Heart right ventricle (tissue), 16 donors: ENCODE measurements at regions not wholly inside any gene's neighbourhood (a gene's known extent, or its start where the extent isn't known, plus 50 kb on each side); places are given as distances from the start of the nearest gene placed in this dataset.

Source experiments
- ATAC-seq, 8 donors: fragments of 200-7000 bp; cut with Tn5 transposase; one replicate each; pipeline ENCODE4 v1.9.1; 2020; ENCODE audit warnings: mild to moderate bottlenecking in 8 of 8, moderate library complexity in 8 of 8, moderate number of reproducible peaks in 1 of 8
- DNase-seq, 2 donors: peaks; one replicate each; pipeline ENCODE4 v3.0.0-alpha.2; 2020
- H3K27ac ChIP-seq, 10 donors: fragments of 200-600 bp; sonication (generic) in 2 of 10; one replicate each; pipeline versions ENCODE4 v1.5.0 to v1.8.0; 2020 to 2022; ENCODE audit warnings: mild to moderate bottlenecking in 3 of 10
- H3K27me3 ChIP-seq, 7 donors: fragments of 200-600 bp; one replicate each; pipeline ENCODE4 v1.8.0; 2021 to 2022; ENCODE audit warnings: mild to moderate bottlenecking in 2 of 7
- H3K36me3 ChIP-seq, 9 donors: fragments of 200-600 bp; sonication (generic) in 1 of 9; one replicate each; pipeline versions ENCODE4 v1.5.0 to v1.8.0; 2020 to 2022; ENCODE audit warnings: mild to moderate bottlenecking in 2 of 9
- H3K4me1 ChIP-seq, 9 donors: fragments of 200-600 bp; sonication (generic) in 1 of 9; one replicate each; pipeline versions ENCODE4 v1.5.0 to v1.8.0; 2020 to 2022; ENCODE audit warnings: mild to moderate bottlenecking in 4 of 9
- H3K4me3 ChIP-seq, 10 donors: fragments of 200-600 bp; sonication (generic) in 2 of 10; one replicate each; pipeline versions ENCODE4 v1.5.0 to v1.8.0; 2020 to 2022; ENCODE audit warnings: mild to moderate bottlenecking in 7 of 10, moderate library complexity in 2 of 10
- H3K9me3 ChIP-seq, 11 donors: fragments of 200-600 bp in 10 of 11; sonication (generic) in 2 of 11; one replicate each; pipeline versions ENCODE4 v1.5.0 to v1.8.0; 2013 to 2022; ENCODE audit warnings: mild to moderate bottlenecking in 2 of 11, control low read depth in 1 of 11, moderate library complexity in 1 of 11
- CTCF ChIP-seq, 9 donors: fragments of 200-600 bp; sonication (generic) in 2 of 9; IDR thresholded peaks; one replicate each; pipeline versions ENCODE4 v1.5.0 to v1.8.0; 2021 to 2022; ENCODE audit warnings: antibody characterized with exemption in 9 of 9, mild to moderate bottlenecking in 5 of 9, moderate library complexity in 1 of 9
- WGBS, 2 donors: extraction: QIAGEN DNeasy Blood & Tissue Kit; methylation state at CpG; one replicate each; pipeline ENCODE4 v1.1.7; 2013; ENCODE audit warnings: inconsistent platforms in 1 of 2; 5-methylcytosine and 5-hydroxymethylcytosine counted together
- intact Hi-C, 10 donors: fragments of 100-400 bp; cut with DNase I; formaldehyde crosslinking; loops; one replicate each; pipeline versions ENCODE4 v1.11.1 to v1.14.2; 2022
- donor health status: Arrhythmogenic right ventricular cardiomyopathy.
- donor health status: ischemic (EF 13 %, LVEDD 7.1; RV severe dilation, severe dysfunction).
- donor health status: healthy with polysubstance abuse.
- donor health status: DM: no; HTN: yes; CAD: no.
- donor health status: DM: no; HTN: no; CAD: no.
- donor health status: ischemic (EF 25% LVEDD 6.9; RV normal size, moderate dysfunction).
- donor health status: ischemic (EF 25% LVEDD 5.7; RV mildly dilated, moderate dysfunction).
- donor health status: healthy.
- donor health status: DM: yes; HTN: yes; CAD: no.
- donor health status: Ischemic cardiomyopathy.
- donor health status: ischemic (EF 35%, LVEDD 5.7; RV mildly dilated, moderate dysfunction).
- donor health status: nonischemic (EF 11% LVEDD 7.7; RV severe dilation, severe dysfunction).
- donor health status: DM: yes; HTN: yes; CAD: no.
- donor health status: PGD.
- donor health status: ischemic (EF 29% LVEDD 5.4; RV normal size, mild dysfunction).
- donor health status: nonischemic (EF 23%, LVEDD 6.1; RV moderate dilation, normal function).

- H3K9me3 ChIP-seq, result no peaks in the 10 kb centered on the region
- no peak overlapping the region for H3K4me3 ChIP-seq
- H3K27ac ChIP-seq, result no peak overlapping the region
- no peaks in the 10 kb centered on the region for H3K36me3 ChIP-seq
- TF ChIP-seq CTCF (IDR thresholded peaks at IDR 0.05), result no peak
- intact Hi-C loops, result no loop called here
- no peaks in the 10 kb centered on the region for H3K27me3 ChIP-seq
- WGBS, 2 donors, result 55 to 56% methylated on average over 6 of the region's 6 CpGs
- ATAC-seq (no peak), DNase-seq (no peak)
- no peaks in the 10 kb centered on the region for H3K4me1 ChIP-seq
Measured at GRCh38 chr14:25868521-25869314, 729.1 kb downstream of the NOVA1 start.

GRCh38 chr14:25861406-25861805 is 736.4 kb downstream of the NOVA1 start:
- H3K4me1 ChIP-seq, result no peaks in the 10 kb centered on the region
- WGBS, 2 donors, result 67 to 71% methylated on average over 1 of the region's 1 CpG
- no peaks in the 10 kb centered on the region for H3K27me3 ChIP-seq
- DNase-seq, result no peak
- H3K9me3 ChIP-seq, result no peaks in the 10 kb centered on the region
- ATAC-seq, result no peak
- no peaks in the 10 kb centered on the region for H3K36me3 ChIP-seq
- TF ChIP-seq CTCF (IDR thresholded peaks at IDR 0.05), result no peak
- no peak overlapping the region for H3K4me3 ChIP-seq
- intact Hi-C loops, result no loop called here
- no peak overlapping the region for H3K27ac ChIP-seq

- ATAC-seq (no peak), DNase-seq (no peak)
- Histone ChIP-seq H3K4me1 (no peaks in the 10 kb centered on the region), H3K27me3 (no peaks in the 10 kb centered on the region), H3K4me3 (no peak overlapping the region), H3K9me3 (peaks cover 0 to 3% (median 0%) of the 10 kb centered on the region in 11 donors), H3K27ac (no peak overlapping the region), H3K36me3 (no peaks in the 10 kb centered on the region)
- 81 to 86% methylated on average over 2 of the region's 2 CpGs for WGBS, 2 donors
- TF ChIP-seq CTCF (IDR thresholded peaks at IDR 0.05), result no peak
- intact Hi-C loops, result no loop called here
Measured at GRCh38 chr14:25848601-25849000, 749.2 kb downstream of the NOVA1 start.

- Histone ChIP-seq H3K36me3 (no peaks in the 10 kb centered on the region), H3K4me3 (no peak overlapping the region), H3K27ac (no peak overlapping the region), H3K9me3 (no peaks in the 10 kb centered on the region), H3K4me1 (no peaks in the 10 kb centered on the region), H3K27me3 (no peaks in the 10 kb centered on the region)
- TF ChIP-seq CTCF (IDR thresholded peaks at IDR 0.05), result no peak
- ATAC-seq (no peak), DNase-seq (no peak)
- 76 to 82% methylated on average over 5 of the region's 5 CpGs for WGBS, 2 donors
- intact Hi-C loops, result no loop called here
Measured at GRCh38 chr14:25846246-25846645, 751.6 kb downstream of the NOVA1 start.
